Fibroblast of skin of scalp (primary cell): ENCODE measurements at regions not wholly inside any gene's neighbourhood (a gene's known extent, or its start where the extent isn't known, plus 50 kb on each side); places are given as distances from the start of the nearest gene placed in this dataset.
"Not testable (repeated sequence)": the region's sequence is repeated elsewhere in the genome, so short reads cannot be mapped to it uniquely, and the experiment has no call there.

Source experiments
- DNase-seq: peaks from one replicate; pipeline ENCODE4 v3.0.0-alpha.2; 2013

GRCh38 chr15:25170781-25171110 lies 216.0 kb downstream of the SNRPN start:
- DNase-seq, result no peak

DNA sequence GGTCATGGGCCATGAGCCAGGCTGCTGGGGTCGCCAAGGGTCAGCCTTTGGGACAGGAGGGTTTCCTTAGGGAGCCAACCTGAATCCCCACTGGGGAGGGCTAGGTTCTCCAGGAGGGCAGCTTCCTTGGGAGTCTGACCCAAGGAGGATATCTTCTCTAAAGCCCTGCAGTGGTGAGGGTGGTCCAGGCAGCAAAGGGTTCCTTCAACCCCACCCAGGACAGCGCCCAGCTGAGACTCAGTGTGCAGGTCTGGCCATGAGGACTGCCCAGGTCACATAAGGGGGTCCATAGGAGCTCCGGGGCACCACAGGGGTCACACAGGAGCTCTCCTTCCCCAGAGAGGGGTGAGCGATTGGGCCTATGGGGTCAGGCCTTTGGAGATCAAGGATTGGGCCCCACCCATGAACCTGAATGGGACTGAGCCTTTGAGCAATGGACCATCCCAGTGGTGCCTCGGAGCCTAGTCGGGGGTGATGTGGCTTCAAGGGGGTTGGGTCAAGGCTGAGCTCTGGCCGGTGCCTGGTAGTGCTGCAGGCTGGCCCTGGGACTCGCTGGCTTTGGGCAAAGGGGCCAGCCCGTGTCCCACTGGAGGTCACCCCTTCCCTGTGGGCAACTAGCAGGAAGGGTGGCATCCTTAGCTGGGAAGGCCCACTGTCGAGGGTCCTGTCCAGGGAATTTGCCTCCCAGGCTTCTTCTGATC lies 216.5 kb downstream of the SNRPN start:
- no peak for DNase-seq

- DNase-seq, result no peak
These were observed 217.3 kb downstream of the SNRPN start for GRCh38 chr15:25171856-25172687.

DNA sequence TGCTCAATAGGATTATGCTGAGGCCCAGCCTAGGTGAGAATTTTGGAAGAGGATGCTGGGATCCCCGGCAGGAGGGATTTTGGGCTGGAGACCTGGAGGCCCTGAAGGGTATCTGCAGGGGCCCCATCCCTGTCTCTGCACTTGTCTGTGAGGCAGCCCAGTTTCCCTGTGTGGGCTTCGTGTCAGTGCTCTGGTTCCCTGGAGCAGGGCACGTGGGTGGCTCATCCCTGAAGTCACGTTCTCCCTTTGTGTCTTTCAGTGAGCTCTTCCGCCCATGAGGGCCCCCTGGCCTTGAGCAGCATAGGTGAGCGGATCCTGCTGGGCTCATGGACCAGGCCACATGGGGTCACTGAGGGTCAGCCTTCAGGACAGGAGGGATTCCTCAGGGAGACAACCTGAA lies 217.9 kb downstream of the SNRPN start:
- DNase-seq, result no peak

GRCh38 chr15:25173241-25174028 lies 218.6 kb downstream of the SNRPN start:
- DNase-seq, result no peak

- DNase-seq, result not testable (repeated sequence)
These were observed 219.4 kb downstream of the SNRPN start for GRCh38 chr15:25174149-25174548.

DNA sequence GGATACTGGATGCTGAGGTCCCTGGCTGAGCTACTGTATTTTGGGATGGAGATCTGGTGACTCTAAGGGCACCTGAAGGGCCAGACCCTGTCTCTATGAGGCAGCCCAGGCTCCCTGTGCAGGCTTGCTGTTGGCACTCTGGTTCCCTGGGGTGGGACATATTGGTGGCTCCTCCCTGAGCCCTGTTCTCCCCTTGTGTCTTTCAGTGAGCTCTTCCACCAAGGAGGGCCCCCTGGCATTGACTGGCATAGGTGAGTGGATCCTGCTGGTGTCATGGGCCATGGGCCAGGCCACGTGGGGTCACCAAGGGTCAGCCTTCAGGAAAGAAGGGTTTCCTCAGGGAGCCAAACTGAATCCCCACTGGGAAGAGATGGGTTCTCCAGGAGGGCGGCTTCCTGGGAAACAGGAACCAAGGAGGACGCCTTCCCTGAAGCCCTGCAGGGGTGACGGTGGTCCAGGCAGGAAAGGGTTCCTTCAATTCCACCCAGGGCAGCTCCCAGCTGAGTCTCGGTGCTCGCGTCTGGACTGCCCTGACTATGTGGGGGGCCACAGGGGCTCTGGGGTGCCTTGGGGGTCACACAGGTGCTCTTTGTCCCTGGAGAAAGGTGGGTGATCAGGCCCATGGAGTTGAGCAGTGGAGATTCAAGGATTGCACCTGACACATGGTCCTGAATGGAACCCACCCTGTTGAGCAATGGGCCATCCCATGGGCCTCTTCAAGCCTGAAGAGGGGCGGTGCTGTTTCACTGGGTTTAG lies 220.4 kb downstream of the SNRPN start:
- DNase-seq, result no peak

DNA sequence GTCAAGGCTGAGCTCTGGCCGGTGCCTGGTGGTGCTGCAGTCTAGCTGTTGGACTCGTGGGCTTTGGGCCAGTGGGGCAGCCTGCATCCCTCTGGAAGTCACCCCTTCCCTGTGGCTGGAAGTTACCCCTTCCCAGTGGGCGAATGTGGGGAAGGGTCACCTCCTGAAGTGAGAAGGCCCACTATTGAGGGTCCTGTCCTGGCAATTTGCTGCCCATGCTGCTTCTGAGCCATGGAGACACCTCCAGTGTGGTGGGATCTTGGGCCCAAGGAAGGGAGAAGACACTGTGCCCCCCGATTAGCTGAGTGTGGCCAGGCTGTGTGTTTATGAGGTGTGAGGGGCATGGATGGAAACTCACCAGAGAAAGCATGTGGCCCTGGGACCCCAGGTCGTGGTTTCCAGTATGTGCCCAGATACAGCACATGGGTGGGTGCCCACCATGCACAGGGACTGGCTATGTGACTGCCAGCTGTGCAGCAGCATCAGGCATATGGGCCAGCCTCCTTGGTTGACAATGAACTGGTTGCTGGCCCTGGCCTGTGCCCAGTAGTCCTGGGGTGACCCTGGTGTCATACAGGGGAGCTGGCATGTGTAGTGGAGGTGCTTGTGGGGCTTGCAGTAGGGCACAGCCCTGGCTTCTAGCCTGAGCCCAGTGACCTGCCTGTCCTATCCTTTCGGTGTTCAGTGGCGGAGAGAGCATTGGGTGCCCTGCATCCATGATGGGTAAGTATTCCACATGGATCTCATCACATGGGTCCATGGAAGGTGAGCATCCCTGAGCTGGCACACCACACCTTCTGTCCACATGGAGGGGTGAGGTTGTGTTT lies 221.2 kb downstream of the SNRPN start:
- no peak for DNase-seq

- DNase-seq, result no peak
These were observed 221.8 kb downstream of the SNRPN start for GRCh38 chr15:25176616-25176923.

- DNase-seq, result no peak
These were observed 222.5 kb downstream of the SNRPN start for GRCh38 chr15:25176991-25177954.

DNA sequence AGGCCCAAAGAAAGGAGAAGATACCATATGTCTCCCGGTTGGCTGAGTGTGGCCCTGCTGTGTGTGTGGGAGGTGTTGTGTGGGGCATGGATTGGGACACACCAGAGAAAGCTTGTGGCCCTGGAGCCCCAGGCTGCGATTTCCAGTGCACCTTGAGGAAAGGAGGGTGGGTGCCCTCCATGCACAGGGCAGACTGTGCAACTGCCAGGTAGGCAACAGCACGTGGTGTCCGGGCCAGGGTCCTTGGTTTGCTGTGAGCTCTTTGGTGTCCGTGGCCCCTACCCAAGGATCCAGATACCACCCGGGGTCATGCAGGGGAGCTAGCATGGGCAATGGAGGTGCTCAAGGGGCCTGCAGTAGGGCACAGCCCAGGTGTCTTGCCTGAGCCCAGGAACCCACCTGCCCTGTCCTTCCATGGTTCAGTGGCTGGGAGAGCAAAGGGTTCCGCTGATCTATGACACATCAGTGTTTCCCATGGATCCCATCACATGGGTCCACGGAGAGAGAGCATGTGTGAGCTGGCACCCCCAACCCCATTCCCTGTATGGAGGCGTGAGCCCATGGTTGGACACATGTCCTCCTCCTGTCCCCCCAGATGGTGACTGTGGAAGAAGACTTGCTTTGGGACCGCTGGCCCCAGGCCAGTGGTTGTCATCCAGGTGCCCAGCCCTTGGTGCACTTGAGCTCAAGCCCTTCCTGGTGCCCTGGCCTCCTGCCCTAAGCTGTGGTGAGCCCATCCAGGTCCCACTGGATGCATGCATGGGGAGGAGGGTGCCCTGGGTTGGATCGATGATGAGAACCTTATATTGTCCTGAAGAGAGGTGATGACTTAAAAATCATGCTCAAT lies 223.4 kb downstream of the SNRPN start:
- no peak for DNase-seq

- no peak for DNase-seq
These were observed 224.3 kb downstream of the SNRPN start for GRCh38 chr15:25178835-25179672.

GRCh38 chr15:25179673-25180511 lies 225.1 kb downstream of the SNRPN start:
- DNase-seq, result no peak

- DNase-seq, result no peak
These were observed 226.0 kb downstream of the SNRPN start for GRCh38 chr15:25180606-25181292.

DNA sequence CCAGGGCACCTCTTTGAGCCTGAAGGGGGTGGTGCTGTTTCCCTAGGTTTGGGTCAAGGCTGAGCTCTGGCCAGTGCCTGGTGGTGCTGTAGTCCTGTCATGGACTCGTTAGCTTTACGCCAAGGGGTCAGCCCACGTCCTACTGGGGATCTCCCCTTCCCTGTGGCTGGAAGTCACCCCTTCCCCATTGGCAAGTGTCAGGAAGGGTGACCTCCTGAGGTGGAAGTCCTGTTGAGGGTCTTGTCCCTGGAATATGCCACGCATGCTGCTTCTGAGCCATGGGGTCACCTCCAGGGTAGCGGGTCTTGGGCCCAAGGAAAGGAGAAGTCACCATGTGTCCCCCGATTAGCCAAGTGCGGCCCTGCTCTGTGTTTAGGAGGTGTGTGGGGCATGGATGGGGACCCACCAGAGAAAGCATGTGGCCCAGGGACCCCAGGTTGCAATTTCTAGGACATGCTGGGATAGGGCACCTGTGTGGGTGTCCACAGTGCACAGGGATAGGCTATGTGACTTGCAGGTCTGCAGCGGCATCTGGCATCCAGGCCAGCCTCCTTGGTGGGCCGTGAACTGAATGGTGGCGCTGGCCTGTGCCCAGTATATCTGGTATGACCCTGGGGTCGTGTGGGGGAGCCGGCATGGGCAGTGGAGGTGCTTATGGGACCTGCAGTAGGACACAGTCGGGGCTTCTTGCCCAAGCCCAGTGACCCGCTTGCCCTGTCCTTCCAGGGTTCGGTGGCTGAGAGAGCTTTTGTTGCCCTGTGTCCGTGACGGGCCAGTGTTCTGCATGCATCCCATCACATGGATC lies 226.7 kb downstream of the SNRPN start:
- DNase-seq, result no peak

GRCh38 chr15:25182098-25182478 lies 227.3 kb downstream of the SNRPN start:
- no peak for DNase-seq
